Hepatocyte (in vitro differentiated cells): ENCODE measurements at regions not wholly inside any gene's neighbourhood (a gene's known extent, or its start where the extent isn't known, plus 50 kb on each side); places are given as distances from the start of the nearest gene placed in this dataset.
"Not testable (repeated sequence)": the region's sequence is repeated elsewhere in the genome, so short reads cannot be mapped to it uniquely, and the experiment has no call there.

ENCODE experiments used
- DNase-seq: peaks from one replicate; pipeline ENCODE4 v3.0.0-alpha.2; 2016; ENCODE audit warnings: low spot score
- H2AFZ ChIP-seq: fragments of 200-600 bp; sonication (generic); 2 replicates; pipeline ENCODE4 v1.6.0; 2016; ENCODE audit warnings: antibody characterized with exemption, mild to moderate bottlenecking
- H3K27ac ChIP-seq: fragments of 200-600 bp; sonication (generic); 2 replicates; pipeline ENCODE4 v1.5.1; 2016; ENCODE audit warnings: mild to moderate bottlenecking
- H3K27me3 ChIP-seq: fragments of 200-600 bp; sonication (generic); 2 replicates; pipeline ENCODE4 v1.6.1; 2016
- H3K36me3 ChIP-seq: fragments of 200-600 bp; sonication (generic); replicated peaks from 2 replicates; pipeline ENCODE4 v1.5.1; 2016; ENCODE audit warnings: low read depth; ENCODE audit not compliant: insufficient read depth
- H3K4me1 ChIP-seq: fragments of 200-600 bp; sonication (generic); 2 replicates; pipeline ENCODE4 v1.5.1; 2016; ENCODE audit warnings: mild to moderate bottlenecking, moderate library complexity; ENCODE audit not compliant: insufficient read depth
- H3K4me2 ChIP-seq: fragments of 200-600 bp; sonication (generic); 2 replicates; pipeline ENCODE4 v1.6.0; 2016
- H3K4me3 ChIP-seq: fragments of 200-600 bp; sonication (generic); 2 replicates; pipeline ENCODE4 v1.5.1; 2016; ENCODE audit warnings: mild to moderate bottlenecking
- H3K79me2 ChIP-seq: fragments of 200-600 bp; sonication (generic); 2 replicates; pipeline ENCODE4 v1.6.0; 2017; ENCODE audit warnings: mild to moderate bottlenecking
- H3K9me2 ChIP-seq: fragments of 200-600 bp; sonication (generic); replicated peaks from 2 replicates; pipeline ENCODE4 v1.6.0; 2017; ENCODE audit warnings: mild to moderate bottlenecking; ENCODE audit not compliant: insufficient read depth
- H3K9me3 ChIP-seq: fragments of 200-600 bp; sonication (generic); 2 replicates; pipeline ENCODE4 v1.5.1; 2016; ENCODE audit warnings: low read depth, mild to moderate bottlenecking
- H4K20me1 ChIP-seq: fragments of 200-600 bp; sonication (generic); 2 replicates; pipeline ENCODE4 v1.6.0; 2016; ENCODE audit warnings: mild to moderate bottlenecking; ENCODE audit not compliant: insufficient read depth, poor library complexity, severe bottlenecking
- WGBS: methylation state at CpG from one replicate; pipeline ENCODE4 v1.1.6; 2016; ENCODE audit warnings: low lambda C conversion rate; ENCODE audit errors: missing lambda C conversion rate; 5-methylcytosine and 5-hydroxymethylcytosine counted together
- TF ChIP-seq, protein P1 (sequence below): fragments of 200-600 bp; sonication (generic); IDR thresholded peaks from 2 replicates; pipeline ENCODE4 v1.5.1; 2016; ENCODE audit warnings: antibody characterized with exemption, mild to moderate bottlenecking; ENCODE audit not compliant: poor library complexity

DNA sequence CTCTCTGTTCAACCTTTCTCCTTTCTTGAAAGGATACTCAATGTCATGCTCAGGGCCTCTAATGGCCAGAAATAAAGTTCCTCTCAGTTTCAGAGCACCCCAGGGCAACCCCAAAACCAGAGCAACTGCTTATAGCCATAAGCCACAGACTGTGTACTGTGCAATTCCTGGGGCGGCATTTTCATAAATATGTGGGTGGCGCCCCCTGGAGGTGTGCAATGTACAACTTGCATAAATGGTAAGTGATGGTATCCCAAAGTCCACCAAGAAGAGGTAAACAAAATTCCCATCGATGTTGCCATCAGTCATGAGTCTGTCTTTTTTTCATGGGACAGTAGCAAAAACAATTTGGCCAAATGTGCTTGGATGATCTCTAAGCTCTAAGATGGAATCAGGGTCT, 108.4 kb upstream of the ROPN1B start:
- 89% methylated on average over 3 of the region's 3 CpGs for WGBS
- H3K9me2 ChIP-seq, H4K20me1 ChIP-seq, H3K9me3 ChIP-seq, H3K4me1 ChIP-seq, H3K4me2 ChIP-seq, H3K79me2 ChIP-seq, H3K27ac ChIP-seq, DNase-seq, H3K36me3 ChIP-seq, H3K27me3 ChIP-seq, H2AFZ ChIP-seq, H3K4me3 ChIP-seq: not testable (repeated sequence)
- TF ChIP-seq, protein P1, sequence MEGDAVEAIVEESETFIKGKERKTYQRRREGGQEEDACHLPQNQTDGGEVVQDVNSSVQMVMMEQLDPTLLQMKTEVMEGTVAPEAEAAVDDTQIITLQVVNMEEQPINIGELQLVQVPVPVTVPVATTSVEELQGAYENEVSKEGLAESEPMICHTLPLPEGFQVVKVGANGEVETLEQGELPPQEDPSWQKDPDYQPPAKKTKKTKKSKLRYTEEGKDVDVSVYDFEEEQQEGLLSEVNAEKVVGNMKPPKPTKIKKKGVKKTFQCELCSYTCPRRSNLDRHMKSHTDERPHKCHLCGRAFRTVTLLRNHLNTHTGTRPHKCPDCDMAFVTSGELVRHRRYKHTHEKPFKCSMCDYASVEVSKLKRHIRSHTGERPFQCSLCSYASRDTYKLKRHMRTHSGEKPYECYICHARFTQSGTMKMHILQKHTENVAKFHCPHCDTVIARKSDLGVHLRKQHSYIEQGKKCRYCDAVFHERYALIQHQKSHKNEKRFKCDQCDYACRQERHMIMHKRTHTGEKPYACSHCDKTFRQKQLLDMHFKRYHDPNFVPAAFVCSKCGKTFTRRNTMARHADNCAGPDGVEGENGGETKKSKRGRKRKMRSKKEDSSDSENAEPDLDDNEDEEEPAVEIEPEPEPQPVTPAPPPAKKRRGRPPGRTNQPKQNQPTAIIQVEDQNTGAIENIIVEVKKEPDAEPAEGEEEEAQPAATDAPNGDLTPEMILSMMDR: peak; percentile 3

DNA sequence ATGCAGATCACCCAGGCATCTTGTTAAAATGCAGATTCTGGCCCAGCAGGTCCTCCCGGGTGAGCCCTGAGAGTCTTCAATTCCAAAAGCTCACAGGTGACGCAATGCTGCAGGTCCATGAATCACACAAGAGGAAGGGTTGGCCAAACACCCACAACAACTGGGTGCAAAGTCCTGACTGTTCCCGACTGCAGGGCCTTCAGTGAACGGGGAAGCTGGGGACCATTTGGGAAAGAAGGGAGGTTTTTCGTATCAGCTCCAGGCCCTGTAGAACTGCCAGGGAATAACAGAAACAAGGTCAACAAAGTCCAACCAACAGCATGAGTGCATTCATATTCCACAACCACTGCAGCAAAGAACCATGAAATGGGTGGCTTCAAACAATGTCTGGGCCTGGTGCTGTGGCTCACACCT, 106.1 kb upstream of the ROPN1B start:
- peak; percentile 13 for DNase-seq
- H2AFZ ChIP-seq, H4K20me1 ChIP-seq, H3K9me3 ChIP-seq, H3K4me2 ChIP-seq, H3K4me3 ChIP-seq, H3K36me3 ChIP-seq, H3K9me2 ChIP-seq, H3K27ac ChIP-seq, H3K79me2 ChIP-seq, H3K27me3 ChIP-seq, H3K4me1 ChIP-seq: not testable (repeated sequence)
- WGBS: 57% methylated on average over 5 of the region's 5 CpGs

DNA sequence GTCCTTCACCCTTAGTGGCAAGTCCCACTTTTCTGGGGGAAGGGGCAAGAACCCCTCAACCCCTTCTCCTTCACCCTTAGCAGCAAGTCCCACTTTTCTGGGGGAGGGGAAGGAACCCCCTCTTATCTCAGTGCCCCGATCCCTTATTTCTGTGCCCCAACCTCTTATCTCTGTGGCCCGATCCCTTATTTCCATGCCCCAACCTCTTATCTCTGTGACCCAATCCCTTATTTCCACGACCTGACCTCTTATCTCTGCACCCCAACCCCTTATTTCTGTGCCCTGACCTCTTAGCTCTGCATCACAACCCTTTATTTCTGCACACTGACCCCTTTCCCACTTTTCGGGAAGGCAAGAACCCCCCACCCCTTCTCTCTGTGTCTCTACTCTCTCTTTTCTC, 104.4 kb upstream of the ROPN1B start:
- not testable (repeated sequence) for H3K4me1 ChIP-seq, H3K36me3 ChIP-seq, H4K20me1 ChIP-seq, H3K4me3 ChIP-seq, H3K9me3 ChIP-seq, H3K79me2 ChIP-seq, H3K9me2 ChIP-seq, DNase-seq, H3K4me2 ChIP-seq, H3K27ac ChIP-seq, H3K27me3 ChIP-seq, H2AFZ ChIP-seq
- 88% methylated on average over 4 of the region's 4 CpGs for WGBS

DNA sequence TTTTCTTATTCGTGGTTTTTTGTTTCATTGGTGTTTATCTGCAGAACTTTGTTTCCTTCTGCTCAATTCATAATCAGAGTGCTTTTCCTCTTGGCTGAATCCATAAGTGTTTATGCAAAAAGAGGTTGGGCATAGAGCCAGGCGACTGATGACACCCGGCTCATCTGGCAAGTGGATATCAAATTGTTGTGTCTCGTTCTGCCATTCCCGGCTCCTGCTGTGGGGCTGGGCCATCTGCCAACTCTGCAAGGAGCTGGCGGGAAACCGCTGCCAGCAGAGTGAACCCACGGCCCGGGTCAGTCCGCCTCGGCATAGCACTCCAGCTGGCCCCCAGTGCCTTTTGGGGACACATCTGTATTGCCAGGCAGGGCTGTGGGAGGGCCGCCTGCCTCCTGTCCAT, 83.0 kb upstream of the ROPN1B start:
- not testable (repeated sequence) for H3K36me3 ChIP-seq, H3K4me3 ChIP-seq, H3K9me3 ChIP-seq, H3K9me2 ChIP-seq, H3K4me2 ChIP-seq, H3K27me3 ChIP-seq, H2AFZ ChIP-seq, H3K4me1 ChIP-seq, H3K79me2 ChIP-seq, H4K20me1 ChIP-seq, H3K27ac ChIP-seq
- 76% methylated on average over 12 of the region's 12 CpGs for WGBS
- DNase-seq: peak; percentile 37

DNA sequence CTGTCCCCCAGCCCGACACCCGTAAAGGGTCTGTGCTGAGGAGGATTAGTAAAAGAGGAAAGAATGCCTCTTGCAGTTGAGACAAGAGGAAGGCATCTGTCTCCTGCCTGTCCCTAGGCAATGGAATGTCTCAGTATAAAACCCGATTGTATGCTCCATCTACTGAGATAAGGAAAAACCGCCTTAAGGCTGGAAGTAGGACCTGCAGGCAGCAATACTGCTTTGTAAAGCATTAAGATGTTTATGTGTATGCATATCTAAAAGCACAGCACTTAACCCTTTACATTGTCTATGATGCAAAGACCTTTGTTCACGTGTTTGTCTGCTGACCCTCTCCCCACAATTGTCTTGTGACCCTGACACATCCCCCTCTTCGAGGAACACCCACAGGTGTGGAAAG, 69.8 kb upstream of the ROPN1B start:
- not testable (repeated sequence) for H3K27me3 ChIP-seq, H3K79me2 ChIP-seq, H3K9me3 ChIP-seq, H3K4me3 ChIP-seq, DNase-seq, H3K9me2 ChIP-seq, H3K36me3 ChIP-seq, H3K4me1 ChIP-seq, H2AFZ ChIP-seq, H3K4me2 ChIP-seq, H4K20me1 ChIP-seq, H3K27ac ChIP-seq
- 54% methylated on average over 6 of the region's 6 CpGs for WGBS

DNA sequence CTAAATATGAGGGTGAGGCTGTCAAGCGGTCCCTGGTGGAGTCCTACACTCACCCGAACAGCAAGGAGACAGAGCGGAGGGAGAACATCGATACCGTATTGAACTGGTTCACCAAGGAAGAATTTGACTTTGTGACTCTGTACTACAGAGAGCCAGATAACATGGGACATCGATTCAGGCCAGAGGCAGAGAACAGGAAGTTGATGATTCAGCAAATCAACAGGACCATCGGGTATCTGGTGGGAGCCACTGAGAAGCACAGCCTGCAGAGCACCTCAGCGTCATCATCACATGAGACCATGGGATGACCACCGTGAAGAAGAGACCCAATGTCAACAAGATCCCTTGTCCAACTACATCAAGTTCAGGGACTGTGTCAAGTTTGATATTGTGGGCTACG, 67.5 kb upstream of the ROPN1B start:
- DNase-seq, H3K9me3 ChIP-seq, H3K36me3 ChIP-seq, H3K4me3 ChIP-seq, H2AFZ ChIP-seq, H3K79me2 ChIP-seq, H3K27me3 ChIP-seq, H3K9me2 ChIP-seq, H3K4me1 ChIP-seq, H3K4me2 ChIP-seq, H3K27ac ChIP-seq, H4K20me1 ChIP-seq: not testable (repeated sequence)
- WGBS: 94% methylated on average over 10 of the region's 10 CpGs

DNA sequence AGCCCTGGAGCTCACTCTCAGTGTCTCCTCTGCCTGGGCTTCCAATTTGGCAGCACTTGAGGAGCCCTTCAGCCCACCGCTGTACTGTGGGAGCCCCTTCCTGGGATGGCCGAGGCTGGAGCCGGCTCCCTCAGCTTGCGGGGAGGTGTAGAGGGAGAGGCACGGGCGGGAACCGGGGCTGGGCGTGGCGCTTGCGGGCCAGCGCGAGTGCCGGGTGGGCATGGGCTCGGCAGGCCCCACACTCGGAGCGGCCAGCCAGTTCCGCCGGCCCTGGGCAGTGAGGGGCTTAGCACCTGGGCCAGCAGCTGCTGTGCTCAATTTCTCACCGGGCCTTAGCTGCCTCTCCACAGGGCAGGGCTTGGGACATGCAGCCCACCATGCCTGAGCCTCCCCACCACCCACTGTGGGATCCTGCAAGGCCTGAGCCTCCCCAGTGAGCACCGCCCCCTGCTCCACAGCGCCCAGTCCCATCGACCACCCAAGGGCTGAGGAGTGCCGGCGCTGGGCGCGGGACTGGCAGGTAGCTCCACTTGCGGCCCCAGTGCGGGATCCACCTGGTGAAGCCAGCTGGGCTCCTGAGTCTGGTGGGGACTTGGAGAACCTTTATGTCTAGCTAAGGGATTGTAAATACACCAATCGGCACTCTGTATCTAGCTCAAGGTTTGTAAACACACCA, 65.1 kb upstream of the ROPN1B start:
- not testable (repeated sequence) for DNase-seq, H2AFZ ChIP-seq, H3K9me3 ChIP-seq, H3K4me3 ChIP-seq, H3K4me1 ChIP-seq, H3K4me2 ChIP-seq, H3K79me2 ChIP-seq, H3K36me3 ChIP-seq, H3K27ac ChIP-seq, H3K9me2 ChIP-seq, H3K27me3 ChIP-seq, H4K20me1 ChIP-seq
- 96% methylated on average over 24 of the region's 29 CpGs for WGBS

DNA sequence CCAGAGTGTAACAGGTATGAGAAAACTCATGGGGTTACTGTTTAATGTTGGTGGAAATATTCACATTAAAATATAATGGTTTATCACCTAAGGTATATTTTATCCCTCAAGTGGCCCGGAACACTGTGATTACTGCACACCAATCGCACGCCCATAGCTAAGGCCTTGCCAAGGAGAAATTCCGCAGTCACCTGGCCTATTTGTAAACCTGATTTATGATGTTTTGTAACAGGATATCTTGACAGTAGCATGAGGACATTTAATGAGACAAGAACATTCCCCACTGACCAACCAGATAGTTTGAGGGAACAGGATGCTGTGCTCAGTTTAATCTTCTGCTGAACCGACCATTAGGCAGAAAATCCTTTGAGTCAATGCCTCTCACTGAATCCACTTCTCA, 61.7 kb upstream of the ROPN1B start:
- H3K36me3 ChIP-seq, H4K20me1 ChIP-seq, DNase-seq, H3K27me3 ChIP-seq, H3K4me1 ChIP-seq, H2AFZ ChIP-seq, H3K27ac ChIP-seq, H3K79me2 ChIP-seq, H3K4me3 ChIP-seq, H3K9me2 ChIP-seq, H3K9me3 ChIP-seq, H3K4me2 ChIP-seq: not testable (repeated sequence)
- WGBS: 66% methylated on average over 5 of the region's 5 CpGs
